Sigmoid colon (tissue), 4 donors: ENCODE measurements at regions not wholly inside any gene's neighbourhood (a gene's known extent, or its start where the extent isn't known, plus 50 kb on each side); places are given as distances from the start of the nearest gene placed in this dataset.

Experiments
- CTCF ChIP-seq, 4 experiments: fragments of 450-650 bp in 3 of 4; fragments of 200-600 bp in 1 of 4; IDR thresholded peaks; one replicate each; pipeline ENCODE4 v1.5.1; 2016 to 2019; ENCODE audit warnings: antibody characterized with exemption in 4 of 4, mild to moderate bottlenecking in 3 of 4, moderate library complexity in 2 of 4
- POLR2AphosphoS5 ChIP-seq, 4 donors: sonication (generic); formaldehyde crosslinking; IDR thresholded peaks; one replicate each; pipeline ENCODE4 v1.6.1; 2017; ENCODE audit warnings: antibody characterized with exemption in 4 of 4

GRCh38 chr9:21674894-21675293 is 127.5 kb upstream of the MTAP start:
- TF ChIP-seq POLR2AphosphoS5 (IDR thresholded peaks at IDR 0.05): no peak
- no peak for TF ChIP-seq CTCF (IDR thresholded peaks at IDR 0.05)
